Tibial artery (tissue), 4 donors: ENCODE measurements at regions not wholly inside any gene's neighbourhood (a gene's known extent, or its start where the extent isn't known, plus 50 kb on each side); places are given as distances from the start of the nearest gene placed in this dataset.

Source experiments
- DNase-seq, 2 donors: peaks; one replicate each; pipeline ENCODE4 v3.0.0-alpha.2; 2019
- H3K27ac ChIP-seq, 2 donors: fragments of 200-600 bp; sonication (generic) in 1 of 2; 1 replicate in 1 of 2; 2 replicates in 1 of 2; pipeline ENCODE4 v1.5.1; 2018 to 2019; ENCODE audit warnings: mild to moderate bottlenecking in 1 of 2
- H3K27me3 ChIP-seq, 2 donors: fragments of 200-600 bp; sonication (generic) in 1 of 2; one replicate each; pipeline versions ENCODE4 v1.5.1 to v1.6.0; 2016 to 2019
- H3K36me3 ChIP-seq, 3 donors: fragments of 200-600 bp; sonication (generic) in 2 of 3; one replicate each; pipeline ENCODE4 v1.5.1; 2016 to 2019; ENCODE audit warnings: mild to moderate bottlenecking in 2 of 3
- H3K4me1 ChIP-seq, 4 donors: fragments of 200-600 bp; sonication (generic) in 2 of 4; 1 replicate in 3 of 4; 2 replicates in 1 of 4; pipeline ENCODE4 v1.5.1; 2016 to 2019
- H3K4me3 ChIP-seq, 2 donors: fragments of 200-600 bp; sonication (generic) in 1 of 2; 1 replicate in 1 of 2; 2 replicates in 1 of 2; pipeline ENCODE4 v1.5.1; 2018 to 2019; ENCODE audit warnings: mild to moderate bottlenecking in 2 of 2
- H3K9me3 ChIP-seq, 3 donors: fragments of 200-600 bp; sonication (generic) in 1 of 3; one replicate each; pipeline ENCODE4 v1.5.1; 2016 to 2019
- CTCF ChIP-seq, 2 experiments: fragments of 200-600 bp in 1 of 2; fragments of 450-650 bp in 1 of 2; IDR thresholded peaks; one replicate each; pipeline ENCODE4 v1.5.1; 2017 to 2019; ENCODE audit warnings: antibody characterized with exemption in 2 of 2, mild to moderate bottlenecking in 1 of 2, moderate library complexity in 1 of 2
- intact Hi-C: fragments of 100-400 bp; cut with DNase I; formaldehyde crosslinking; loops from one replicate; pipeline ENCODE4 v1.15.0; 2023; ENCODE audit warnings: low total_unique reads

- intact Hi-C loops, result no loop called here
- H3K4me3 ChIP-seq, result no peak overlapping the region
- no peaks in the 10 kb centered on the region for H3K4me1 ChIP-seq
- no peak for DNase-seq
- H3K27me3 ChIP-seq, result no peaks in the 10 kb centered on the region
- no peaks in the 10 kb centered on the region for H3K9me3 ChIP-seq
- H3K36me3 ChIP-seq, result no peaks in the 10 kb centered on the region
- no peak for TF ChIP-seq CTCF (IDR thresholded peaks at IDR 0.05)
- no peak overlapping the region for H3K27ac ChIP-seq
These were observed 2534.9 kb downstream of the PCDH7 start for GRCh38 chr4:33255094-33255493.

- TF ChIP-seq CTCF (IDR thresholded peaks at IDR 0.05), result no peak
- DNase-seq, result no peak
- Histone ChIP-seq H3K27me3 (no peaks in the 10 kb centered on the region), H3K27ac (no peak overlapping the region), H3K4me1 (no peaks in the 10 kb centered on the region), H3K4me3 (no peak overlapping the region), H3K9me3 (no peaks in the 10 kb centered on the region), H3K36me3 (no peaks in the 10 kb centered on the region)
- intact Hi-C loops, result no loop called here
These were observed 2535.3 kb downstream of the PCDH7 start for GRCh38 chr4:33255507-33255906.

- DNase-seq, result no peak
- no peak overlapping the region for H3K27ac ChIP-seq
- H3K4me1 ChIP-seq, result no peaks in the 10 kb centered on the region
- H3K9me3 ChIP-seq, result no peaks in the 10 kb centered on the region
- intact Hi-C loops, result no loop called here
- H3K27me3 ChIP-seq, result no peaks in the 10 kb centered on the region
- no peak for TF ChIP-seq CTCF (IDR thresholded peaks at IDR 0.05)
- H3K4me3 ChIP-seq, result no peak overlapping the region
- H3K36me3 ChIP-seq, result no peaks in the 10 kb centered on the region
These were observed 2542.7 kb downstream of the PCDH7 start for GRCh38 chr4:33262824-33263223.

GRCh38 chr4:33268776-33269175, 2548.6 kb downstream of the PCDH7 start:
- Histone ChIP-seq H3K36me3 (no peaks in the 10 kb centered on the region), H3K4me3 (no peak overlapping the region), H3K9me3 (no peaks in the 10 kb centered on the region), H3K27me3 (no peaks in the 10 kb centered on the region), H3K27ac (no peak overlapping the region), H3K4me1 (no peaks in the 10 kb centered on the region)
- no peak for TF ChIP-seq CTCF (IDR thresholded peaks at IDR 0.05)
- intact Hi-C loops, result no loop called here
- DNase-seq, result no peak

GRCh38 chr4:33270403-33270802, 2550.2 kb downstream of the PCDH7 start:
- DNase-seq, result no peak
- intact Hi-C loops, result no loop called here
- Histone ChIP-seq H3K4me3 (no peak overlapping the region), H3K36me3 (no peaks in the 10 kb centered on the region), H3K4me1 (no peaks in the 10 kb centered on the region), H3K9me3 (no peaks in the 10 kb centered on the region), H3K27ac (no peak overlapping the region), H3K27me3 (no peaks in the 10 kb centered on the region)
- TF ChIP-seq CTCF (IDR thresholded peaks at IDR 0.05), result no peak

GRCh38 chr4:33272722-33273121, 2552.6 kb downstream of the PCDH7 start:
- no peaks in the 10 kb centered on the region for H3K36me3 ChIP-seq
- intact Hi-C loops, result no loop called here

More at GRCh38 chr4:33272722-33273121, 2552.6 kb downstream of the PCDH7 start:
- no peak for TF ChIP-seq CTCF (IDR thresholded peaks at IDR 0.05)
- no peak overlapping the region for H3K27ac ChIP-seq
- no peak overlapping the region for H3K4me3 ChIP-seq
- no peaks in the 10 kb centered on the region for H3K27me3 ChIP-seq
- DNase-seq, result no peak
- no peaks in the 10 kb centered on the region for H3K9me3 ChIP-seq
- no peaks in the 10 kb centered on the region for H3K4me1 ChIP-seq
